ENCODE measurements at regions not wholly inside any gene's neighbourhood (a gene's known extent, or its start where the extent isn't known, plus 50 kb on each side); places are given as distances from the start of the nearest gene placed in this dataset.
A peak's percentile ranks its signal among the peaks of the same experiment; 100 is the strongest.

DNA sequence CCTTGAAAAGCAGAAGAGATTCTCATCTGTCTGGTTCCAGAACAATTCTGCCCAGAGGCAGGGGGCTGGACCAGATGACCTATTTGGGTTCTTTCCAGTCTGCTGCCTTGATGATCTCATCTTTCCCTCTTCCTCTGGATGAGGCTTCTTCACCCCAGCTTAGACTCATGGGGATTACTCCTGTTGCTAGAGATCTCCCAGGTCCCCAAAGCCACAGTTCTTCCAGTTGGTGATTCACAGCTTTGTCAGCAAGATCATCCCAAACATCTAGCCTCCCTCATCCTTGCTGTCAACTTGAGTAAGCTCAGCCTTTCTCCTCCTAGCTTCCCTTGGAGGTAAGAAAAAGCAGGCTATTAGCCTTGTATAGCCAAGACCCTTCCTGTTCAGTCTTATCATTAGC is 64.2 kb upstream of the PJA1 start:
- DNase-seq (ENCODE audit: low read depth in 1 of 2, low spot score in 1 of 2) = no peak

DNA sequence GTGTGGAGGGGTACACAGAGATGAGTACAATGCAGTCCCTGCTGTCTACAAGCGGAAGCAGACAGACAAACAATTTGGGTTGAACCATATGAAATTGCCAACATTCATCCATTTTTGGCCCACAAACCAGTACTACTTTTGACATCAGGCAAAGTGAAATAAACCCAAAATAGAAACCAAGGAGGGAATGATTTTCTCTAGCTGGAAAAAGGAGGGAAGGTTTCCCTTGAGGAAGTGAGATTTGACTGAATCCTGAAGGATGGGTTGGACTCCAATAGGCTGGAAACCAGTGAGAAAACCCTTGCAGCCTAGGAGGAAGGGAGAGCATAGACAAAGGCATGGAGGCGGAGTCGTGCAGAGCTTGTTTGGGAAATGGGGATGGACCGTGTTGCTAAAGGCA is 63.5 kb upstream of the PJA1 start:
- no peak for DNase-seq (ENCODE audit: low read depth in 1 of 2, low spot score in 1 of 2)

DNA sequence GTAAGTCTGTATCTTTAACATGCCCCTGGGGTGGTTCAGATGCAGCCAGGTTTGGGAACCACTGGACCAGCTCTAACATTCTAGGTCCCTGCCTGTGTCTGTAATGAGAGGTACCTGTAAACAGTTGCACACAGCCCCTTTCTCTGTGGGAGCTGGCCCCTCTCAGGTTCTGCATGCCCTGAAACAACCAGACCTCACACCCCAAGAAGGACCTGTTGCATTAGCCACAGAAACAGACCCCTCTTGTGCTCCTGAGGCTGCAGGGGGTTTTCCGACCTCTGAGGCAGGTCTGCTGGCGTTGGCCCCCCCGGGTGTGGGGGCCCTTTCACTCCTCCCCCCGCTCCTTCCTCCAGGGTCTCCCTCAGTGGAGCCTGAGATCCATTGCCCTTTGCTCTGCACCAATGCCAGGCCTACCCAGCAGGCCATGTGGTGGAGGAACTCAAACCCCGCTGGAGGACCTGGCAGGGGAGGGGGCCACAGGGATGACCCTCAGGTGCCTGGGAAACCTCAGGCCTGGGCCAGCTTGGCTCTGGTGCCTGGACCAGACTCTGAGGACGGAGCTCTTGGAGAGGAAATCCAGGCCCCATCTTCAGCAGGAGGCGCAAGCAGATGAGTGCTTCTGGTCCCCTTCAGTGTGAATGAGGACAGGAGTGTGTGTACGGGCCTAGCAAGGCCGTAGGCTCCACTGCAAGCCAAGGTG is 61.4 kb upstream of the PJA1 start:
- DNase-seq (ENCODE audit: low read depth in 1 of 2, low spot score in 1 of 2) = no peak

GRCh38 chrX:69222103-69223090 is 57.1 kb upstream of the PJA1 start:
- peak; percentile 51 to 60 for DNase-seq (ENCODE audit: low read depth in 1 of 2, low spot score in 1 of 2)

DNA sequence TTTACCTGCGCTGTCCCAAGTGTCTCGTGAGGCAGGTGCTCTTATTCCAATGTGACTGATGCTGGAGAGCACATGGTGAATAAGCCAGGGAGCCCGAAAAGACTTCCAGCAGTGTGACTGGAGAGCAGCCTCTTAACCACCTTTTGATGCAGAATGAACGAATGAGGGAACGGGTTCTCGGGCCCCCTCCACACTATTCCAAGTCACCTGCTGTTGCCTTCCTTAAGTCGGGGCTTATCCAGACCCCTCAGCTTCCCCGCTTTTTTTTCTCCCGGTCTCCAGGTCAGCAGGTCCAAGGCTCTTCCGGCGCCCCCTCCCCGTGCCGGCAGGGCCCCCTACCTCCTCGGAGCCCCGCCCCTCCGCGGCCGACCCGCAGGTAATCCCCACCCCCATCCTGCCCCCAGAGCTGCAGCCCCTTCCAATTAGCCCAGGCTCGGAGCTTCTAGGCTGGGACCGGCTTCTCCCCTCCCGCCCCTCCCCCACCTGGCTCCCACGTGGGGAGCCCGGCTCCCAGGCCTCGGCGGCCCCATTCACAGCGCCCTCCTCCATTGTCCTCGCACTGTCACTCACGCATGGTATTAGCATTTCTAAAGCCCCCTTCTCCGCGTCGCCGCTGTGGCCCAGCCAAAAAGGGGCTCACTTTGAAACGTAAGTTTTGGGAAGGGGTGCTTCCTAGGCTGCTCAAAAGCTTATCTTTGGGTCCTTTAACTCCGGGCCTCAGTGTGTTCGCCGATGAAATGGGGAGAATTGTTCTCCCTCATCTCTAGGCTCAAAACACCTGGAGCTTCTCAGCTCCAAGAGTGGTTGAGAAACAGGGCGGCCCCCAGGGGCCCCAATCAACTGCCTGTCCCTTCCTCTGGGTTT is 56.2 kb upstream of the PJA1 start:
- no peak for DNase-seq (ENCODE audit: low read depth in 1 of 2, low spot score in 1 of 2)

DNA sequence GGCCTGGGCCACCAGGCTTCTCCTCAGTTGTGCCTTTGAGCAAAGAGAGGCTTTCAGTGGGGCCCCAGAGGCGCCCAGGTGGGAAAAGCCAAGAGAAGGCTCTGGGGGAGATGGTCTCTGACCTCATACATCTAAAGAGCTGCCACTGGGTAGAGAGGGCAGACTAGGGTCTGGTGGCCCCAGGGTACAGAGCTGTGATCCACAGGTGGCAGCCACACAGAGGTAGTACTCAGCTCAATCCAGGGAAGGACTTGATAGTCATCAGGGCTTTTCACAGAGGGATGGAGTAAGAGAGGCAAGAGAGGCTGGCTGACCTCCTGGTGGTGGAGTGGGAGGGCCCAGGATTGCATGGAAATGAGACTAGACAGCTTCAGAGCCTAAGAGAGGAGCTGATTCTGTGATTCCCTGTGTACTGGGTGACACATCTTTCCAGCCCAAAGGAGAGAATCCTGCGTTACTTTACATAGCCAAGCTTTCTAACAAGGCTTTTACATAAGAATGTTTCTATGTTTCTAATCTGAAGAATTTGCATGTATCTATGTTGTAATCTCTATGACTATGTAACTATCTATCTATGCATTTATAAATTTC is 53.2 kb upstream of the PJA1 start:
- no peak for DNase-seq (ENCODE audit: low read depth in 1 of 2, low spot score in 1 of 2)

GRCh38 chrX:69216911-69217310 is 51.7 kb upstream of the PJA1 start:
- DNase-seq (ENCODE audit: low read depth in 1 of 2, low spot score in 1 of 2) = no peak

GRCh38 chrX:69216446-69216845 is 51.2 kb upstream of the PJA1 start:
- no peak for DNase-seq (ENCODE audit: low read depth in 1 of 2, low spot score in 1 of 2)

- no peak for DNase-seq (ENCODE audit: low read depth in 1 of 2, low spot score in 1 of 2)
These were observed 50.1 kb upstream of the PJA1 start for GRCh38 chrX:69215161-69215875.

Measured in activated CD4-positive, alpha-beta T cell treated with anti-CD3 and anti-CD28 coated beads, Interleukin-2, amount 50 U/mL, for 24 hours (primary cell).